Astrocyte (in vitro differentiated cells and primary cell): ENCODE measurements at regions not wholly inside any gene's neighbourhood (a gene's known extent, or its start where the extent isn't known, plus 50 kb on each side); places are given as distances from the start of the nearest gene placed in this dataset.

Source experiments
- EZH2 ChIP-seq: IDR thresholded peaks from 2 replicates; pipeline ENCODE4 v1.6.1; 2012; ENCODE audit warnings: mild to moderate bottlenecking, low read length, inconsistent platforms; ENCODE audit not compliant: insufficient read depth
- TF ChIP-seq, protein P1 (sequence below): IDR thresholded peaks from 2 replicates; pipeline ENCODE4 v1.5.1; 2011; ENCODE audit warnings: low read depth, mild to moderate bottlenecking, inconsistent platforms, low read length, moderate library complexity; ENCODE audit not compliant: insufficient read depth

DNA sequence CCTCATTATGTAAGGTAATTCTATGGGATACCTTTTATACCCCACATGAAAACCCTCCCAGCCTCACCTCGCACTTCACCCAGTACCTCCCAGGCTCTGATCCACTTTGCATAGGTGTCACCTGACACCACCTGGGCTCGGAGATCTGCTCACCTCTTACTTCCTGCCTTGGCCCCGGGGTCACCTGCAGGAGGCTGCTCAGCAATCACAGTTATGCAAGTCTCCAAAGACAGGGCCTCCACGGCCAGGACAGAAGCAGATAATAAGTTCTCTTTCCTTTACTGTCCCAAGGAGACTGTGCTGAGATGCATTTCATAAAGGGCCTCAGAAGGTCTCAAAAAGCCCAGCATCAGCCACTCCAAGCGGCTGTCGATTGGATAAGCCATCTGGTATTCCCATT lies 112.4 kb upstream of the PPP2R2D start:
- TF ChIP-seq, protein P1, sequence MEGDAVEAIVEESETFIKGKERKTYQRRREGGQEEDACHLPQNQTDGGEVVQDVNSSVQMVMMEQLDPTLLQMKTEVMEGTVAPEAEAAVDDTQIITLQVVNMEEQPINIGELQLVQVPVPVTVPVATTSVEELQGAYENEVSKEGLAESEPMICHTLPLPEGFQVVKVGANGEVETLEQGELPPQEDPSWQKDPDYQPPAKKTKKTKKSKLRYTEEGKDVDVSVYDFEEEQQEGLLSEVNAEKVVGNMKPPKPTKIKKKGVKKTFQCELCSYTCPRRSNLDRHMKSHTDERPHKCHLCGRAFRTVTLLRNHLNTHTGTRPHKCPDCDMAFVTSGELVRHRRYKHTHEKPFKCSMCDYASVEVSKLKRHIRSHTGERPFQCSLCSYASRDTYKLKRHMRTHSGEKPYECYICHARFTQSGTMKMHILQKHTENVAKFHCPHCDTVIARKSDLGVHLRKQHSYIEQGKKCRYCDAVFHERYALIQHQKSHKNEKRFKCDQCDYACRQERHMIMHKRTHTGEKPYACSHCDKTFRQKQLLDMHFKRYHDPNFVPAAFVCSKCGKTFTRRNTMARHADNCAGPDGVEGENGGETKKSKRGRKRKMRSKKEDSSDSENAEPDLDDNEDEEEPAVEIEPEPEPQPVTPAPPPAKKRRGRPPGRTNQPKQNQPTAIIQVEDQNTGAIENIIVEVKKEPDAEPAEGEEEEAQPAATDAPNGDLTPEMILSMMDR = no peak
- no peak for TF ChIP-seq EZH2
